ENCODE measurements at regions not wholly inside any gene's neighbourhood (a gene's known extent, or its start where the extent isn't known, plus 50 kb on each side); places are given as distances from the start of the nearest gene placed in this dataset.

DNA sequence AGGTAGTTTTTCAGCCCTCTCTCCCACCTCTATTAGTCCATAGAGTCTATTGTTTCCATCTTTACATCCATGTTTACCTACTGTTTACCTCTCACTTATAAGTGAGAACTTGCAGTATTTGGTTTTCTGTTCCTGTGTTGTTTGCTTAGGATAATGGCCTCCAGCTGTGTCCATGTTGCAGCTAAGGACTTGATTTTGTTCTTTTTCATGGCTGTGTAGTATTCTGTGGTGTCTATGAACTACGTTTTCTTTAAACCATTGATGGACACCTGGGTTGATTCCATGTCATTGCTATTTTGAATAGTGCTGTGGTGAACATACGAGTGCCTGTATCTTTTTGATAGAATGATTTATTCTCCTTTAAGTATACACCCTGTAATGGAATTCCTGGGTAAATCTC, 292.4 kb downstream of the PHF14 start:
- Mint-ChIP-seq H3K4me1 (no peaks in the 10 kb centered on the region), H3K9me3 (no peaks in the 10 kb centered on the region), H3K27ac (no peak overlapping the region), H3K27me3 (ENCODE audit: insufficient read depth) (no peaks in the 10 kb centered on the region), H3K36me3 (ENCODE audit: low read depth) (no peaks in the 10 kb centered on the region), H3K4me3 (no peak overlapping the region)
- Histone ChIP-seq H3K36me3 (ENCODE audit: control insufficient read depth, insufficient read depth, low read length) (no peaks in the 10 kb centered on the region), H3K27ac (ENCODE audit: low read depth, low read length) (no peak overlapping the region), H3K9ac (ENCODE audit: extremely low read depth, low read length, poor library complexity, severe bottlenecking) (no peak overlapping the region), H3K27me3 (ENCODE audit: control insufficient read depth, insufficient read depth, low read length, poor library complexity, severe bottlenecking) (no peaks in the 10 kb centered on the region), H3K9me3 (ENCODE audit: control insufficient read depth, low read length) (peaks cover 6% of the 10 kb centered on the region), H3K4me1 (ENCODE audit: control insufficient read depth, insufficient read depth, low read length) (no peaks in the 10 kb centered on the region), H3K4me3 (ENCODE audit: low read length) (no peak overlapping the region)
- 98 to 100% methylated on average over 1 to 2 of the region's 2 CpGs for WGBS, 2 experiments (ENCODE audit: insufficient coverage in 1 of 2, insufficient read length in 1 of 2)
- DNase-seq: no peak
- TF ChIP-seq, protein P1, sequence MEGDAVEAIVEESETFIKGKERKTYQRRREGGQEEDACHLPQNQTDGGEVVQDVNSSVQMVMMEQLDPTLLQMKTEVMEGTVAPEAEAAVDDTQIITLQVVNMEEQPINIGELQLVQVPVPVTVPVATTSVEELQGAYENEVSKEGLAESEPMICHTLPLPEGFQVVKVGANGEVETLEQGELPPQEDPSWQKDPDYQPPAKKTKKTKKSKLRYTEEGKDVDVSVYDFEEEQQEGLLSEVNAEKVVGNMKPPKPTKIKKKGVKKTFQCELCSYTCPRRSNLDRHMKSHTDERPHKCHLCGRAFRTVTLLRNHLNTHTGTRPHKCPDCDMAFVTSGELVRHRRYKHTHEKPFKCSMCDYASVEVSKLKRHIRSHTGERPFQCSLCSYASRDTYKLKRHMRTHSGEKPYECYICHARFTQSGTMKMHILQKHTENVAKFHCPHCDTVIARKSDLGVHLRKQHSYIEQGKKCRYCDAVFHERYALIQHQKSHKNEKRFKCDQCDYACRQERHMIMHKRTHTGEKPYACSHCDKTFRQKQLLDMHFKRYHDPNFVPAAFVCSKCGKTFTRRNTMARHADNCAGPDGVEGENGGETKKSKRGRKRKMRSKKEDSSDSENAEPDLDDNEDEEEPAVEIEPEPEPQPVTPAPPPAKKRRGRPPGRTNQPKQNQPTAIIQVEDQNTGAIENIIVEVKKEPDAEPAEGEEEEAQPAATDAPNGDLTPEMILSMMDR (conservative IDR thresholded peaks at IDR 0.05): no peak

DNA sequence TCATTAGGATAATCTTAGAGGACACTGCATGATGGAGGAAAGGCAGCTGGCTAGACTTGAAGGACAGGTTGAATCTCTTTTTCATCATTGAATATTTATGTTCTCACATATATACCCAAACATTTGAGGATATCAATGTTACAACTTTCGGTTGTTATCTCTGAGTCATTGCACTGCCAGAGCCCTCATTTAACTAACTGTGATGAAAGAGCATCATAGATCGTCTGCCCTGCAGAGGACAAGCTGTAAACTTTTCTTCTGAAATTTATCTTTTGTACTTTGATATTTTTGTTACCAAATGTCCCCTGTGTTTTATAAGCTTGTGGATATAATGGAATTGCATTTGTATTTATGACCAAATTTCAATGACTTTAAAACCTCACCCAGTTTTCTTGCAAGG, 298.7 kb downstream of the PHF14 start:
- H3K9me3 Mint-ChIP-seq: no peaks in the 10 kb centered on the region
- WGBS, 2 experiments (ENCODE audit: insufficient coverage in 1 of 2, insufficient read length in 1 of 2): 89% methylated on average over 1 to 2 of the region's 2 CpGs
- H3K36me3 Mint-ChIP-seq (ENCODE audit: low read depth): no peaks in the 10 kb centered on the region
- Histone ChIP-seq H3K4me1 (ENCODE audit: control insufficient read depth, insufficient read depth, low read length) (no peaks in the 10 kb centered on the region), H3K4me3 (ENCODE audit: low read length) (no peak overlapping the region), H3K27ac (ENCODE audit: low read depth, low read length) (no peak overlapping the region), H3K27me3 (ENCODE audit: control insufficient read depth, insufficient read depth, low read length, poor library complexity, severe bottlenecking) (no peaks in the 10 kb centered on the region), H3K36me3 (ENCODE audit: control insufficient read depth, insufficient read depth, low read length) (no peaks in the 10 kb centered on the region), H3K9ac (ENCODE audit: extremely low read depth, low read length, poor library complexity, severe bottlenecking) (no peak overlapping the region), H3K9me3 (ENCODE audit: control insufficient read depth, low read length) (peaks cover 6% of the 10 kb centered on the region)
- TF ChIP-seq, protein P1 (conservative IDR thresholded peaks at IDR 0.05): no peak
- no peaks in the 10 kb centered on the region for H3K4me1 Mint-ChIP-seq
- no peak overlapping the region for H3K27ac Mint-ChIP-seq
- H3K27me3 Mint-ChIP-seq (ENCODE audit: insufficient read depth): no peaks in the 10 kb centered on the region
- DNase-seq: no peak
- H3K4me3 Mint-ChIP-seq: no peak overlapping the region

DNA sequence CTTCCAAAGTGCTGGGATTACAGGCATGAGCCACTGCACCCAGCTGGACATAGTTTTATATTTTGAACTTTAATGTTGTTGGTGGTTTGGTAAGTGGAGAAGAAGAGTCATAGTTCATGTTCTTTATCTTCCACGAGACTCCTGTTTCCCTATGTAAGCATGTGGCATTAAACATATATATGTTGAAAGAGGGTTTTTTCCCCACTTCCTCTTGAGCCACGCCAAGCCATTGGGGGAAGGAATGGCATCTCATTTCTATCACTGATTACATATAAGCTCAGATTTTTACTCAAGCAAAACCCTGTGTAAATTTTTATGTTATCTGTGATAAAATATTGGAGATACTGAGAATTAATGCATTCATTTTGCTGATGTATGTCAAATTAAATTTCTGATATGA, 300.4 kb downstream of the PHF14 start:
- DNase-seq: no peak
- Histone ChIP-seq H3K9ac (ENCODE audit: extremely low read depth, low read length, poor library complexity, severe bottlenecking) (no peak overlapping the region), H3K36me3 (ENCODE audit: control insufficient read depth, insufficient read depth, low read length) (no peaks in the 10 kb centered on the region), H3K4me3 (ENCODE audit: low read length) (no peak overlapping the region), H3K27me3 (ENCODE audit: control insufficient read depth, insufficient read depth, low read length, poor library complexity, severe bottlenecking) (no peaks in the 10 kb centered on the region), H3K27ac (ENCODE audit: low read depth, low read length) (no peak overlapping the region), H3K9me3 (ENCODE audit: control insufficient read depth, low read length) (peaks cover under 1% of the 10 kb centered on the region), H3K4me1 (ENCODE audit: control insufficient read depth, insufficient read depth, low read length) (no peaks in the 10 kb centered on the region)
- WGBS, 2 experiments (ENCODE audit: insufficient coverage in 1 of 2, insufficient read length in 1 of 2): 100% methylated on average over 1 of the region's 2 CpGs; no CpG with 5 or more reads in 1 of the 2 experiments
- no peaks in the 10 kb centered on the region for H3K4me1 Mint-ChIP-seq
- TF ChIP-seq, protein P1 (conservative IDR thresholded peaks at IDR 0.05): no peak
- no peak overlapping the region for H3K27ac Mint-ChIP-seq
- H3K27me3 Mint-ChIP-seq (ENCODE audit: insufficient read depth): no peaks in the 10 kb centered on the region
- no peaks in the 10 kb centered on the region for H3K36me3 Mint-ChIP-seq (ENCODE audit: low read depth)
- no peak overlapping the region for H3K4me3 Mint-ChIP-seq
- H3K9me3 Mint-ChIP-seq: no peaks in the 10 kb centered on the region

All from endodermal cell (in vitro differentiated cells).